RPMI7951 (cell line): ENCODE measurements at regions not wholly inside any gene's neighbourhood (a gene's known extent, or its start where the extent isn't known, plus 50 kb on each side); places are given as distances from the start of the nearest gene placed in this dataset.
A peak's percentile ranks its signal among the peaks of the same experiment; 100 is the strongest.

Source experiments
- DNase-seq: peaks from one replicate; pipeline ENCODE4 v3.0.0-alpha.2; 2012; ENCODE audit warnings: low read depth

- no peak for DNase-seq
Observed at GRCh38 chr1:195082183-195082582, 1526.1 kb downstream of the KCNT2 start.

DNA sequence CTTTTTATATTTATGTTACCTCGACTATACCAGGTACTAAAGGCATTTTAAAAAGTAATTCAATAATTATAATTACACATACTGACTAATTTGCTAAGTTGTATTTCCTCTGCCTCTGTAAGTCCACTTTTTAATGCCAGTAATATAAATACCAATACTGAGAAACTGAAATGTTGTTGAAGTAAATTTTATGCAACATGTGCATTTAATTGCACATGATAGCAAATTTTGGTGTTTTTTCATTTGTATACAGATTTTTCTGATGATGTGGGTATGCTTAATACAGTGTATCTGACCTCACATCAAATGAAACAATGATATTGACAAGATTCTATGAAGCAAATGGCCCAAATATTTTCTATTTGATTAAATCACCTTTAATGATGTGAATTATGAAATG is 1531.6 kb downstream of the KCNT2 start:
- DNase-seq, result no peak

DNA sequence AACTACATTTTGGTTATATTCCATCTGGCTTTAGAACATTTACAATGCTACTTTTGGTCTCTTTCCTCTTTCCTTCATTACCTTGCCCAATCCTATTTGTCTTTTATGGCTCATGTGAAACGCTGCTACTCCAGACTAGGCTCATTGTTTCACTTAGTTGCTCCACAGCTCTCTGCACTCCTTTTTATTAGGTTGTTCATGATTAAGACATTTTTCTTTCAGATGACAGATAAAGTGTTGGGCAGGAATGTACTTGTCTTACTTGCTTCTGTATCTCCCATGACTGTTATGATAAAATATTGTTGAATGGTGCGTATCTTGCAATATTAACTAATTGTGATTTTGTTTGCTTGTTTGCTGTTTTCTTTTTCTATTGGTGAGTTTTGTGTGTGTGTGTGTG is 1532.3 kb downstream of the KCNT2 start:
- DNase-seq, result no peak

GRCh38 chr1:195071461-195071860 is 1536.8 kb downstream of the KCNT2 start:
- no peak for DNase-seq

GRCh38 chr1:195065437-195065836 is 1542.8 kb downstream of the KCNT2 start:
- no peak for DNase-seq

GRCh38 chr1:195064358-195064757 is 1543.9 kb downstream of the KCNT2 start:
- DNase-seq, result no peak

DNA sequence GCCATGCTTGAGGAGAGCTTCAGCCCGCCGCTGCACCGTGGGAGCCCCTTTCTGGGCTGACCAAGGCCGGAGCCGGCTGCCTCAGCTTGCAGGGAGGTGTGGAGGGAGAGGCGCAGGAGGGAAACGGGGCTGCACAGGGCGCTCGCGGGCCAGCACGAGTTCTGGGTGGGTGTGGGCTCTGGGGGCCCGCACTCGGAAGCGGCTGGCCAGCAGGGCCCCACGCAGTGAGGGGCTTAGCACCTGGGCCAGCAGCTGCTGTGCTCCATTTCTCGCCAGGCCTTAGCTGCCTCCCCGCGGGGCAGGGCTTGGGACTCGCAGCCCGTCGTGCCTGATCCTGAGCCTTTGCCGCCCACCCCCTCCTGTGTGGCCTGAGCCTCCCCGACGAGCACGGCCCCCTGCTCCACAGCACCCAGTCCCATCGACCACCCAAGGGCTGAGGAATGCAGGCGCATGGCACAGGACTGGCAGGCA is 1554.0 kb downstream of the KCNT2 start:
- DNase-seq, result no peak

DNA sequence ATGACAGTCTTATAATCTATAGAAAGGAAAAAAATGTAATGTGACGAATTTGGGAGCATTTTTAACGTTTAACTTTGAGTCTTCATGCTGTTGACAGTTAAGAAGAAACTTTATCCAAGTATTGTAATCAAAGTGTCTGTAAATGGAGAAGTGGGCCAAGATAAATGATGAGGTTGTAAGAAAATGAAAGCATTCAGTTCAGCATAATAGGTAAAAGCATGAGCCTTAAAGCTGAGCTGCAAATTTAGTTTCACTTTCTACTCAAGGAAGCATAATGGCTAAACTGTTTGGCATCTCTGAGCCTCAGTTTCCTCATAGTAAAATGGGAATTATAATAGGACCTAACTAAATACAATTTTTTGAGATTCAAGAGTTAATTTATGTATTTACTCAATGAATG is 1554.8 kb downstream of the KCNT2 start:
- DNase-seq, result peak; percentile 26

DNA sequence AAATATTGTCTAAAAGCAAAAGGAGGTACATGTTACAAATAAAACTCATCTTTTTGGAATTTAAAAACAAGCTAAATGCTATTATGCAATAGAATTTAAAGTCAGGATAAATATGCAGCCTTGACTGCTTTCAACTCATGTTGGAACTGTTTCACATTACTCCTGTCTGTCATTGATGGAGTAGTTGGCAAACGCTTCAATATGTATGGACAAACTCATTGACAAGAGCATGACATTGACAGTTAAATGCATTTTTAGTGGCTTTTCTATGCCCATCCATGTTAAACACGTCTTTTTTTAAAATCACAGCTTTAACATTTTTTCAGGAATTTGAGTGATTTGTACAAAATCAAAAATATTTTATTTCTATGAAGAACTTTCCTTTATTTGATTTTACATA is 1560.5 kb downstream of the KCNT2 start:
- DNase-seq, result no peak

GRCh38 chr1:195045072-195045471 is 1563.2 kb downstream of the KCNT2 start:
- DNase-seq, result no peak

DNA sequence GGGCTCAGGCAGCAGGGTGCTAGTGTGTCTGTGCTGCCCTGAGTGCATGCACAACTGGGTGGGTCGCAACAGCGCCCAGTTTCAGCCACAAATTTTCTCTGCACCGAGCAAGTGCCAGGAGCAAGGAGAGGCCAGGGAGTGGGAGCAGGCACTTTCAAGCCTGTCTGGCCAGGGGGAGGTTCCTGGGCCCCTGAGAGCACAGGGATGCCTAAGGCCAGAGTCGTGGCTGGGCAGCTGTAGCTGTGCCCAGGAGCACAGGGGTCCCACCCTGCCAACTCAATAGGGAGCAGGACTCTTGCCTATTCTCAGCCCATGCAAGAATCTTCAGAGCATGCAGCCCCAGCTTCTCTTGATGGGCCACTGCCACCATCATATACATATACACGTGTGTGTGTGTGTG is 1577.4 kb downstream of the KCNT2 start:
- DNase-seq, result no peak

DNA sequence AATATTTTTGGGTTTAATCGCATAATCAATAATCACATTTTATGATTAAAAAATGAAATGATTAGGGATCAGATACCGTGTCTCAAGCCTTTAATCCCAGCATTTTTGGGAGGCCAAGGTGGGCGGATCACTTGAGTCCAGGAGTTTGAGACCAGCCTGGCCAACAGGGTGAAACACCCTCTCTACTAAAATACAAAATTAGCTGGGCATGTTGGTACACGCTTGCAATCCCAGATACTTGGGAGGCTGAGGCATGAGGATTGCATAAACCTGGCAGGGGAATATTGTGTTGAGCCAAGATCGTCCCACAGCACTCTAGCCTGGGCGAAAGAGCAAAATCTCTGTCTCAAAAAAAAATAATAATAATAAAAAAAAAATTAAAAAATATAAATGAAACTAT is 1581.4 kb downstream of the KCNT2 start:
- no peak for DNase-seq

GRCh38 chr1:195019385-195019784 is 1588.9 kb downstream of the KCNT2 start:
- DNase-seq, result no peak

DNA sequence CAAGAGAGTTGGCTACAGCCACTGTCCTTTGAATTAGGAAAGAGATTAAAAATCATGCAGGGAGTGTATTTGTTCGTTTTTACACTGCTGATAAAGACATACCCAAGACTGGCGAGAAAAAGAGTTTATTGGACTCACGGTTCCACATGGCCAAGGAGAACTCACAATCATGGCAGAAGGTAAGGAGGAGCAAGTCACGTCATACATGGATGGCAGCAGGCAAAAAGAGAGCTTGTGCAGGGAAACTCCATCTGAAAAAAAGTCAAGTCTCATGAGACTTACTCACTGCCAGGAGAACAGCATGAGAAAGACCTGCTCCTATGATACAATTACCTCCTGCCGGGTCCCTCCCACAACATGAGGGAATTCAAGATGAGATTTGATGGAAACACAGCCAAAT is 1595.2 kb downstream of the KCNT2 start:
- no peak for DNase-seq

DNA sequence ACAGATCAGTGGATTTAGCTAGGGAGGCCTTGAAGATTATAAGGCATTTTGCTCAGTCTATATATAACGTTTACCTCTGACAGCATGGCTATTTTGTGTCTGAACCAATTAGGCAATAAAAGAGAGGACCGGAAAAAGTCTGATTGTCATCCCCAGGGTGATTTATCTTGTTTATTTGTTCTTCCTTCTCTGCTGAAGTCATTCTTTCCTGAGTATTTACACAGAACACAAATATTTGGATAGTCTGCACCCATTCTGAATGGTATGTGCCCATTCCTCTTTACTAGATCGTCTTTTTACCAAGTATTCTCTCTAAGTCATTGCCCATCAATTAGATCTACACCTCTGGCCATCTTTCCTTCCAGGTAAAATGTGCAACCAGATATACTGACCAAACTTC is 1602.9 kb downstream of the KCNT2 start:
- DNase-seq, result no peak

DNA sequence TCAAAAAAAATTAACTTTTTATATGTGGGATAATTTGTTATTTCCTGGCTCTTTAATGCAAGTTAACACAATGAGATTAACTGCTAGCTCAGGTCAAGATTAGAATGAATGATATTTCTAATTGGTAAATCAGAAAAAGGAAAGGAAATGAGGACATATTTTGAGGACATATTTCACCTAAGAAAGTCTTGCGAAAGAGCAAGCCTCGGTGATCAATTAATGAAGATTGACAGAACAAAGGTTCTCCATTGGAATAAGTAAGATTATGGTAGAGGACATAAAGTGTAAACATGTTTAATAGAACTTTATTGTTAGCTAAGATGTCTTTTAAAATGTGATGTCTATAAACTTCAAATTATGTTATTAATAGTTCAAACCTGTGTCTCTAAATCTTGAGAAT is 1617.8 kb downstream of the KCNT2 start:
- no peak for DNase-seq

- DNase-seq, result peak; percentile 1
Observed at GRCh38 chr1:194975913-194976312, 1632.3 kb downstream of the KCNT2 start.

DNA sequence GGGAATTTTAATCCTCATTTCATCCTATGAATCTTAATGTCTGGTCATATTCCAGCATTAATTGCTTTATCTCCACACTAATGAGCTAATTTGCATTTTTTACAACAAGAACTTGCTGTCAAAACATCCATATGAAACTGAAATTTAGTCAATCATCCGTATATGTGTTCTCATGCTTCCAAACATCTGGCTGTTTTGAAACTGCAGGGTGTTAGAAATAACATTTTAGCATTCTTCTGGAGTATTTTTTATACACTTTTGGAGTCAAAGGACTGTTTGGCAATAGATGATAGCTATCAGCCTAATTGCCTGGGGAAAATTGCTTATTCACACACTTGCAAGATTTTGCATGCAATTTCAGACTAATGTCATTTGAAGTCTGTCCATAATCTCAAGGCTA is 1639.3 kb downstream of the KCNT2 start:
- no peak for DNase-seq

DNA sequence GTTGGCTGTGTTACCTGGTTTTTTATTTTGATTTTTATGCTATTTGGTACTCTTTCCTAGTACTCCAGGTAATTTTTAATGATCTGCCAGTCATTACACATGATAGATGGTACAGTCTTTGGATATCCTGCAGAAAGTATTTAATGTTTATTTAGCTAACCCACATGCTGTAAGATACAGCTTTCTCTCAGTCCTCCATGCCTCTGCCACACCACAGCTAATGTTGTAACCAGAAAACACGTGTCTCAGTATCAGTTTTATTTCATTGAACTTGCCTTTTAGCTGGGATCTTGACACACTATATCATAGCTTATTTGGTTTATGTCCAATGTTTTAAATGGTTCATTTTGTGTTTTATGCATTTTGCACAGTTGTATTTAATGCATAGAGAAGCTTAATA is 1648.4 kb downstream of the KCNT2 start:
- no peak for DNase-seq

GRCh38 chr1:194952171-194952570 is 1656.1 kb downstream of the KCNT2 start:
- peak; percentile 9 for DNase-seq

DNA sequence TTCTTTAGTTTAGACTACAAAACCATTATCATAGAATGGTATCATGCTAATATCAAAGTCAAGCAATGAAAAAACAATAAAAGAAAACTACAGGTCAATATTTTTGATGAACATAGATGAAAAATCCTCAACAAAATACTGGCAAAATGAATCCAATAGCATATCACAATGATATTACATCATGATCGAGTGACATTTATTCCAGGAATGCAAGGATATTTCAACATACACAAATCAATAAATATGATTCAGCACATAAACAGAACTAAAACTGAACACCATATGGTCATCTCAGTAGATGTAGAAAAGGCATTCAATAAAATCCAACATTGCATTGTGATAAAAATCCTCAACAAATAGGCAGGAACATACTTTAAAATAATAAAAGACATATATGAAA is 1657.7 kb downstream of the KCNT2 start:
- no peak for DNase-seq

- DNase-seq, result no peak
Observed at GRCh38 chr1:194940336-194941030, 1667.8 kb downstream of the KCNT2 start.

DNA sequence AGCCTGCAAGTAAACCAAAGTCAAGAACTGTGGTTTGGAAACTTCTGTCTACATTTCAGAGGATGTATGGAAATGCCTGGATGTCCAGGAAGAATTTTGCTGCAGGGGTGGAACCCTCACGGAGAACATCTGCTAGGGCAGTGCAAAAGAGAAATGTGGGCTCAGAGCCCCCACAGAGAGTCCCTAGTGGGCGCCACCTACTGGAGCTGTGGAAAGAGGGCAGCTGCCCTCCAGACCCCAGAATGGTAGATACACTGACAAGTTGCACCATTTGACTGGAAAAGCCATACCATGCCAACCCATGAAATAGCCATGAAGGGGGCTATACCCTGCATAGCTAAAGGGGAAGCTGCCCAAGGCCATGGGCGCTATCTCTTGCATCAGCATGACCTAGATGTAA is 1672.4 kb downstream of the KCNT2 start:
- DNase-seq, result no peak

DNA sequence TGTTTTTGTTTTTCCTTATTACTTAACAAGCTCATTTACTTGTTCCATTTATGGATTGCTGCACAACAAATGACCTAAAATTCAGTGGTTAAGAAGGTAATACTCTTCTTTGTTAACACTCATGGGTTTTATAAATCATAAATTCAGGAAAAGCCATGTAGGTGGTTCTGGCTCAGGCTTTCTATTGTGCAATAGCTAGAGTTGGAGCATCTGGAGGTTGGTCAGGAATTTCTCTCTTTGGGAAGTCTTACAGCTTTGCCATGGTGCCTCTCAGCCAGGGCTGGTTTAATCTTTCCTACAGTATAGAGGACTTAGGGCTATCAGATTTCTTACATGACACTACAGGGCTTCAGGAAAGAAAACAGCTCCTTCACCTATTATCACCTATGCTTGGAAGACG is 1677.1 kb downstream of the KCNT2 start:
- DNase-seq, result no peak
